CD14-positive monocyte (primary cell): ENCODE measurements at regions not wholly inside any gene's neighbourhood (a gene's known extent, or its start where the extent isn't known, plus 50 kb on each side); places are given as distances from the start of the nearest gene placed in this dataset.

Experiments
- DNase-seq, 3 donors: peaks; one replicate each; pipeline ENCODE4 v3.0.0-alpha.2; 2011 to 2022
- H2AFZ ChIP-seq: 2 replicates; pipeline ENCODE4 v1.6.0; 2012; ENCODE audit warnings: mild to moderate bottlenecking, low read depth, low read length, inconsistent platforms; ENCODE audit not compliant: insufficient read depth, poor library complexity, severe bottlenecking
- H3K27ac ChIP-seq, 2 donors: 1 replicate in 1 of 2; 2 replicates in 1 of 2; pipeline ENCODE4 v1.5.1; 2012 to 2013; ENCODE audit warnings: low read length in 2 of 2, control low read depth in 1 of 2, inconsistent platforms in 1 of 2, low read depth in 1 of 2, mild to moderate bottlenecking in 1 of 2
- H3K27me3 ChIP-seq, 2 donors: one replicate each; pipeline versions ENCODE4 v1.6.0 to v1.6.1; 2011 to 2013; ENCODE audit warnings: low read length in 2 of 2; ENCODE audit not compliant: control insufficient read depth in 2 of 2, insufficient read depth in 2 of 2
- H3K36me3 ChIP-seq, 2 donors: replicated peaks in 1 of 2; 1 replicate in 1 of 2; 2 replicates in 1 of 2; pipeline versions ENCODE4 v1.5.1 to v1.6.1; 2012 to 2013; ENCODE audit warnings: low read length in 2 of 2, control low read depth in 1 of 2, inconsistent platforms in 1 of 2, mild to moderate bottlenecking in 1 of 2; ENCODE audit not compliant: insufficient read depth in 2 of 2, control insufficient read depth in 1 of 2
- H3K4me1 ChIP-seq, 2 donors: 1 replicate in 1 of 2; 2 replicates in 1 of 2; pipeline versions ENCODE4 v1.5.1 to v1.6.1; 2012 to 2013; ENCODE audit warnings: low read length in 2 of 2, control low read depth in 1 of 2, inconsistent platforms in 1 of 2, mild to moderate bottlenecking in 1 of 2, moderate library complexity in 1 of 2; ENCODE audit not compliant: insufficient read depth in 2 of 2, control insufficient read depth in 1 of 2
- H3K4me2 ChIP-seq: replicated peaks from 2 replicates; pipeline ENCODE3; 2012; ENCODE audit warnings: low read length, moderate library complexity, mild to moderate bottlenecking; ENCODE audit not compliant: poor library complexity, severe bottlenecking; ENCODE audit errors: extremely low read depth
- H3K4me3 ChIP-seq, 3 experiments: fragments of 200-600 bp in 1 of 3; sonication (generic) in 1 of 3; replicated peaks in 1 of 3; 1 replicate in 2 of 3; 2 replicates in 1 of 3; pipeline ENCODE4 v1.5.1; 2011 to 2013; ENCODE audit warnings: low read length in 3 of 3, mild to moderate bottlenecking in 3 of 3, control low read depth in 2 of 3, low read depth in 2 of 3, inconsistent platforms in 1 of 3, moderate library complexity in 1 of 3
- H3K79me2 ChIP-seq: 2 replicates; pipeline ENCODE4 v1.6.0; 2012; ENCODE audit warnings: mild to moderate bottlenecking, control low read depth, inconsistent platforms, low read length, moderate library complexity; ENCODE audit not compliant: insufficient read depth
- H3K9ac ChIP-seq: 2 replicates; pipeline ENCODE4 v1.6.0; 2017; ENCODE audit warnings: low read length, mild to moderate bottlenecking; ENCODE audit not compliant: insufficient read depth, poor library complexity, severe bottlenecking
- H3K9me3 ChIP-seq, 2 donors: replicated peaks in 1 of 2; 1 replicate in 1 of 2; 2 replicates in 1 of 2; pipeline versions ENCODE4 v1.5.1 to v1.6.1; 2012 to 2013; ENCODE audit warnings: low read length in 2 of 2, control low read depth in 1 of 2; ENCODE audit not compliant: control insufficient read depth in 1 of 2, insufficient read depth in 1 of 2
- H4K20me1 ChIP-seq: 2 replicates; pipeline ENCODE4 v1.6.0; 2012; ENCODE audit warnings: mild to moderate bottlenecking, low read length, control low read depth, moderate library complexity; ENCODE audit not compliant: insufficient read depth
- H3K27ac Mint-ChIP-seq, 7 donors: one replicate each; pipeline ENCODE4 v1.8.0; 2020; ENCODE audit warnings: mild to moderate bottlenecking in 7 of 7, mixed read lengths in 7 of 7, moderate library complexity in 6 of 7, inconsistent platforms in 2 of 7
- H3K27me3 Mint-ChIP-seq, 3 donors: one replicate each; pipeline ENCODE4 v1.8.0; 2021 to 2022; ENCODE audit warnings: low read depth in 3 of 3, mild to moderate bottlenecking in 3 of 3, mixed read lengths in 3 of 3, moderate library complexity in 3 of 3, inconsistent platforms in 1 of 3
- H3K36me3 Mint-ChIP-seq, 2 donors: one replicate each; pipeline ENCODE4 v1.8.0; 2020; ENCODE audit warnings: mixed read lengths in 2 of 2, inconsistent platforms in 1 of 2, mild to moderate bottlenecking in 1 of 2
- H3K4me1 Mint-ChIP-seq: one replicate; pipeline ENCODE4 v1.8.0; 2020; ENCODE audit warnings: mild to moderate bottlenecking, mixed read lengths
- H3K4me3 Mint-ChIP-seq, 2 donors: one replicate each; pipeline ENCODE4 v1.8.0; 2020; ENCODE audit warnings: mild to moderate bottlenecking in 2 of 2, mixed read lengths in 2 of 2, moderate library complexity in 1 of 2
- H3K9me3 Mint-ChIP-seq, 7 donors: one replicate each; pipeline ENCODE4 v1.8.0; 2020 to 2022; ENCODE audit warnings: mixed read lengths in 7 of 7, mild to moderate bottlenecking in 6 of 7, moderate library complexity in 6 of 7, inconsistent platforms in 2 of 7
- WGBS: methylation state at CpG from one replicate; pipeline ENCODE4 v1.1.5; 2013; ENCODE audit warnings: missing lambda C conversion rate; ENCODE audit not compliant: insufficient coverage; 5-methylcytosine and 5-hydroxymethylcytosine counted together
- intact Hi-C, 2 donors: fragments of 100-400 bp; cut with micrococcal nuclease; formaldehyde crosslinking; loops; one replicate each; pipeline versions ENCODE4 v1.15.0 to v1.15.1; 2023
- TF ChIP-seq, protein P1 (sequence below): fragments of 200-600 bp; IDR thresholded peaks from one replicate; pipeline ENCODE4 v1.8.0; 2022; ENCODE audit warnings: antibody characterized with exemption, mild to moderate bottlenecking

DNA sequence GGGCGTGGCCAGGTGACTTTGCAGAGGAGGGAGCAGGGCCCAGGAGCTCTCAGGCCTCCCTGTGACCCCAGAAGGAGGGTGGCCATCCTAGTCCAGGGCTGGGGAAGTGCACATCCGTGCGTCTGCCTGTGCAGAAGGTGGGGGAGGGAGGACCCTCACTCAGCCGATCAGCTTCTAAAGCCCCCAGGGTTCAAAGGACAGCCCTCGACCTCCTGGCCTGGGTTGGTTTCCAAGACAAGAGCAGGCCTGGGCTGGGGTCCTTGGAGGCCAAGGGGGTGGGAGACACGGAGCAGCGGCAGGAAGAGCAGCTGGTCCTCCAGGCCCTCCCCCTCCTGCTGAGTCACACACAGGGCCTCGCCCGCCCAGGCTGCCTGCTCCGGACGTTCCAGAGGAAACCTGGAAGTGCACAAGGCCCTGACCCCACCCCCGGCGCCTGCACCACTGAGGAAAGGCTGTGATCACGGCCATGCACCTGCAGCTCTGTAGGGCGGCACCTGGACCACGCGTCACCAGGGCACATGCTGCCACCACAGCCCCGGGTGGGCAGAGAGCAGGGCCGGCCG is 67.1 kb upstream of the ZNF469 start:
- intact Hi-C loops: no loop called here
- H3K27me3 ChIP-seq: no peaks in the 10 kb centered on the region
- no peaks in the 10 kb centered on the region for H3K36me3 ChIP-seq
- Mint-ChIP-seq H3K4me1 (no peaks in the 10 kb centered on the region), H3K27ac (no peak overlapping the region), H3K4me3 (no peak overlapping the region), H3K27me3 (peaks cover 0 to 10% (median 5%) of the 10 kb centered on the region in 3 donors), H3K9me3 (peaks cover 0 to 16% (median 6%) of the 10 kb centered on the region in 7 donors), H3K36me3 (no peaks in the 10 kb centered on the region)
- H4K20me1 ChIP-seq: no peaks in the 10 kb centered on the region
- no peak overlapping the region for H3K27ac ChIP-seq
- H3K4me3 ChIP-seq: no peak overlapping the region
- TF ChIP-seq, protein P1, sequence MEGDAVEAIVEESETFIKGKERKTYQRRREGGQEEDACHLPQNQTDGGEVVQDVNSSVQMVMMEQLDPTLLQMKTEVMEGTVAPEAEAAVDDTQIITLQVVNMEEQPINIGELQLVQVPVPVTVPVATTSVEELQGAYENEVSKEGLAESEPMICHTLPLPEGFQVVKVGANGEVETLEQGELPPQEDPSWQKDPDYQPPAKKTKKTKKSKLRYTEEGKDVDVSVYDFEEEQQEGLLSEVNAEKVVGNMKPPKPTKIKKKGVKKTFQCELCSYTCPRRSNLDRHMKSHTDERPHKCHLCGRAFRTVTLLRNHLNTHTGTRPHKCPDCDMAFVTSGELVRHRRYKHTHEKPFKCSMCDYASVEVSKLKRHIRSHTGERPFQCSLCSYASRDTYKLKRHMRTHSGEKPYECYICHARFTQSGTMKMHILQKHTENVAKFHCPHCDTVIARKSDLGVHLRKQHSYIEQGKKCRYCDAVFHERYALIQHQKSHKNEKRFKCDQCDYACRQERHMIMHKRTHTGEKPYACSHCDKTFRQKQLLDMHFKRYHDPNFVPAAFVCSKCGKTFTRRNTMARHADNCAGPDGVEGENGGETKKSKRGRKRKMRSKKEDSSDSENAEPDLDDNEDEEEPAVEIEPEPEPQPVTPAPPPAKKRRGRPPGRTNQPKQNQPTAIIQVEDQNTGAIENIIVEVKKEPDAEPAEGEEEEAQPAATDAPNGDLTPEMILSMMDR: no peak
- 28% methylated on average over 17 of the region's 20 CpGs for WGBS
- H3K79me2 ChIP-seq: no peaks in the 10 kb centered on the region
- no peak for DNase-seq
- no peak overlapping the region for H3K9ac ChIP-seq
- peaks cover 3 to 5% of the 10 kb centered on the region in 2 donors for H3K9me3 ChIP-seq
- H3K4me2 ChIP-seq: no peak overlapping the region
- H3K4me1 ChIP-seq: no peaks in the 10 kb centered on the region
- no peak overlapping the region for H2AFZ ChIP-seq

DNA sequence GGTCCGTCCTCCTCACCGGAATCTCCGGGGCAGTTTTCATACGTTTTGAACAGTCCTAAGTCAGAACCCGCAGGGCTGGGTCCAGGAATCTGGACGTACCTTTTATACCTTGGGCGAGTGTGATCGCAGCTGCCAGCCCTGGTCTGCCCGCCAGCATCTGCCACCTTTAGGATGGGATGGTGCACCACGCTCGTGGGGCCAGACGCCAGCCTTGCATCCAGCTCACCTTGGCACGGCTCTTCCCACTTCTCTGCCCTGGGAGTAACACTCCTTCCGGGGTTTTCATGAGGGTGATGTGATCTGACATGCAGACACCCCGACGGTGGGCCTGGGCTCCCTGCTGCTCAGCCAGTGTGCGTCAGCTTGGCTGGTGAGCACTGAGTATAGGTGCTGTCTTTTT is 66.6 kb upstream of the ZNF469 start:
- H3K27ac ChIP-seq: no peak overlapping the region
- intact Hi-C loops: no loop called here
- no peaks in the 10 kb centered on the region for H3K4me1 ChIP-seq
- no peak overlapping the region for H3K4me3 ChIP-seq
- TF ChIP-seq, protein P1: no peak
- WGBS: 90% methylated on average over 14 of the region's 17 CpGs
- no peak overlapping the region for H3K4me2 ChIP-seq
- H3K9me3 ChIP-seq: peaks cover 3 to 5% of the 10 kb centered on the region in 2 donors
- no peaks in the 10 kb centered on the region for H4K20me1 ChIP-seq
- Mint-ChIP-seq H3K27me3 (peaks cover 0 to 10% (median 5%) of the 10 kb centered on the region in 3 donors), H3K9me3 (peaks cover 0 to 16% (median 6%) of the 10 kb centered on the region in 7 donors), H3K4me3 (no peak overlapping the region), H3K4me1 (no peaks in the 10 kb centered on the region), H3K27ac (no peak overlapping the region), H3K36me3 (no peaks in the 10 kb centered on the region)
- H3K9ac ChIP-seq: no peak overlapping the region
- H3K36me3 ChIP-seq: no peaks in the 10 kb centered on the region
- no peaks in the 10 kb centered on the region for H3K79me2 ChIP-seq
- no peak overlapping the region for H2AFZ ChIP-seq
- DNase-seq: no peak
- no peaks in the 10 kb centered on the region for H3K27me3 ChIP-seq
